ENCODE measurements at regions not wholly inside any gene's neighbourhood (a gene's known extent, or its start where the extent isn't known, plus 50 kb on each side); places are given as distances from the start of the nearest gene placed in this dataset.

DNA sequence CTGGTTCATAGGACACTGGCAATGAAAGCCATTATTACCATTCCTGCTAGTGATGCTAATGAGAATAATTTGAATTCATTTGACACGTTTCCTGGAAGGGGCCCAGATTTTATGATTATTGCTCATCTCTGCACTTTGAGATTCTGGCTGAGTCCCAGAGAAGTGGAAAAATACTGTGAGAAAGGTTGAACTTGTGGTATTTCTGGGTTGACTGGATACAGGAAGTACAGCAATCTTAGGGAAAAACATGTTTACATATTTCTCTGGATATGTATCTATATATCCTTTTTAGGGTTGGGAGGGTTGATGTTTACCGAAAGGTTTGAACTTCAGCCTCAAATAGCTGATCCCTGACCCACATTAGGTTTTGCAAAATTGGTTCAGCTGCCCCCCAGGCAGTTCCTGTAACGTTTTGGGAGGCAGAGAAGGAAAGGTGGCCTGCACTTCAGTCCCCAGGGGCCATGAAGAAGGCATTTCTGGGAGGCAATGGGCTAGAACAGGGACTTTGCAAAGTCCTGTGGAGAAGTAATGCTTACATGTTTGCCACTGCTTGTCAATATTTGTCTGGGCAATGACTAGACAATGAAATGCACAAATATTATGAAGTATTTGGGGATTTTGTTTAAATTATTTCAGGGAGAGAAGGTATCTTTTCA, 253.7 kb upstream of the PITRM1 start:
- DNase-seq (ENCODE audit: low spot score): peak; percentile 28

DNA sequence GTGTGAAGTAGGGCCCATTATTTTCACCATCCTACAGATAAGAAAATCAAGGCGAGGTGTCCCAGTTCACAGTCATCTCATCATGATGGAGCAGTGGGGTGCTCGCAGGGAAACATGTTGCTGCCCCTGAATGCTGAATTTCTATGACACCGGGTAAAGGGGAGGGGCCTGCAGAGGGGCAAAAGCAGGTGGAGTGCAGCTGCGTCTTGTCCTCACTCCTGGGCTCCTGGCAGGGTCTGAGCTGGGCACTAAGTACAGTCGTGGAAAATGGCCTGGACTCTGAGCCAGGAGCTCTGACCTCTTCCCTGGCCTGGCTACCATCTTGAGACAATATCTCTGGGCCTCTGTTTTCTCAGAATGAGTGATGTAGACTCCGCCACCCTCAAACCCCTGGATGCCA, 253.1 kb upstream of the PITRM1 start:
- no peak for DNase-seq (ENCODE audit: low spot score)

DNA sequence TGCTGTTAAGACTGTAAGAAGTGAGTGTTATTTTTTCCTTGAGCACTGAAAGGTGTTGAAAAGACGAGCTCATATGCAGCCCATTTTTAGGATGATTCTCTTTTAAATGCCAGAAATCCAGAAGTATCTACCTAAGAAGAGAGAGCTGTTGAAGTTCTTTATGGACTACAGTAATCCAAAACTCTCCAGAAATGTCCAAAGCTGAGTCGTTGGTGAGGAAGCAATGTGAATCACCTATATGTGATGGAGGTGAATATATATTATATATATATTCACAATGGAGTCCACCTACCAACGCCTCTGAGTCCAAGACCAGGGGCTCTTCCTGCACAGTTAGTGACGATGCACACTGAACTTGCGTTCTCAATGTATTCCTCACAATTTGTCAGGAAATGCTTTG, 252.7 kb upstream of the PITRM1 start:
- DNase-seq (ENCODE audit: low spot score): no peak

DNA sequence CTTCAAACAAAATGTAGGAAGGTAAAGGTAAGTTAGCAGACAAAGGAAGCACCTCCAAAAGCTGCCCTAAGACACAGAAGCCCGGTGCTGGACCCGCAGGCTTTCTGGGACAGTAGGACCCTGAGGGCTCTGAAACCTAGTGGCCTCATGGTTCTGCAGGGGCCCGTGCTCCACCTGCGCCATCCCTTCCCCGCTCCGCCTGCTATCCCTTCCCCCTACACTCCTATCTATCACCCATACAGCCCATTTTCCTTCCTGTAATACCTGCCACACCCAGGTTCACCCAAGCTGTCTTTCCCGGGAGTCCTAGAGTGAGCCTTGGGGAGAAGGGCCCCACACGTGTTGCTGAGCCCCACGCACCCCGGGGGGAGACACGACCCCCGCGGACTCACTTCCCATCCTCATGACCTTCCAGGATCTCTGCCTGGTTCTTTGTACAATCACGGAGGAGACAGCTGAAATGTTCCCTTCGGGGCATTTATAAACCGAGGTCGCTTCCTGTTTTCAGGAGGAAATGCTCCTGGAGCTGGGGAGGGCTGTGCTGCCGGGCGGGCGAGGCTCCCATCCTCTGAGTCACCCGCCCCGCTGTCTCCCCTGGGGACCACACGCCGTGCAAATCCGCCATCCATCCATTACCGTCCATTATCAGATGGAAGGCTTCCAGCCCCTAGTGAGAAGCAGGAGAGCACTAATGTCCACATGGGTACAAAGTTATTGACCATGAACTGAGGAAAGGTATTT, 251.7 kb upstream of the PITRM1 start:
- DNase-seq (ENCODE audit: low spot score): no peak

DNA sequence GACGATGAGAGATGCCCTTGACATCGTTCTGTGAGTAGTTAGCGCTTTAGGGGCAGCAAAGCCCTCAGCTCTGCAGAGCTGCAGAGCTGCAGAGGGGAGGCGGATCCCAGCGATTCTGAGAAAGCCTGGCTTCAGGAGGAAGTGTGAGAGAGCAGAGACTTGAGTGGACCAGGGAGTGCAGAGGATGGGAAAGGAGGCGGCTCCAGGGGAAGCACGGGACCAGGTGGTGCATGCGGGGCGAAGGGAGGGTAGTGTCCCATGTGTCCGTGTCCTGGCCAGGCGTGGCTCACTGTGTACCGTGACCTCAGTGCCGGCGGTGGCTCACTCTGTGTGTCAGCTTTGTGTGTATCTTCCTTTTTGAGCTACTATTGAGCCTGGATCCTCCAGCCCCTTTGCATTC, 250.8 kb upstream of the PITRM1 start:
- DNase-seq (ENCODE audit: low spot score): no peak

GRCh38 chr10:3422282-3422681, 249.7 kb upstream of the PITRM1 start:
- DNase-seq (ENCODE audit: low spot score): no peak

- no peak for DNase-seq (ENCODE audit: low spot score)
Observed at GRCh38 chr10:3421537-3422257, 249.1 kb upstream of the PITRM1 start.

GRCh38 chr10:3420527-3421469, 248.2 kb upstream of the PITRM1 start:
- DNase-seq (ENCODE audit: low spot score): no peak

GRCh38 chr10:3419719-3420495, 247.3 kb upstream of the PITRM1 start:
- DNase-seq (ENCODE audit: low spot score): no peak

DNA sequence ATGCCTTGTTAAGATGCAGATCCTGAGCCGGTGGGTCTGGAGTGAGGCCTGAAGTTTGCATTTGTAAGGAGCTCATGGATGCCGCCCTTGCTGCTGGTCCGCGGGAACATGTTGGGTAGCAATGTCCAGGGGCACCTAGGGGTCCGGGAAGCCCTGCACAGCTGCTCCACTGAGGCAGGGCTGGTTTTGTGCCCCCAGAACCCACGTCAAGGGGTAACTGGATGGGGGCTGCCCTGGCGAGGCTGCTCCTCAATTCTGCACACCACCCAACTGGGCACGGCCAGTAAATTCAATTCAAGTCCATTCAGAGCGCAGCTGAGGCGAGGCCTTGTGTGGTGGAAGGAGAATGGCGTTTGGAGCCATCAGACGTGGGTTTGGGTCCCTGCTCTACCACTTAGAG, 246.3 kb upstream of the PITRM1 start:
- DNase-seq (ENCODE audit: low spot score): no peak

GRCh38 chr10:3418041-3418754, 245.6 kb upstream of the PITRM1 start:
- DNase-seq (ENCODE audit: low spot score): no peak

DNA sequence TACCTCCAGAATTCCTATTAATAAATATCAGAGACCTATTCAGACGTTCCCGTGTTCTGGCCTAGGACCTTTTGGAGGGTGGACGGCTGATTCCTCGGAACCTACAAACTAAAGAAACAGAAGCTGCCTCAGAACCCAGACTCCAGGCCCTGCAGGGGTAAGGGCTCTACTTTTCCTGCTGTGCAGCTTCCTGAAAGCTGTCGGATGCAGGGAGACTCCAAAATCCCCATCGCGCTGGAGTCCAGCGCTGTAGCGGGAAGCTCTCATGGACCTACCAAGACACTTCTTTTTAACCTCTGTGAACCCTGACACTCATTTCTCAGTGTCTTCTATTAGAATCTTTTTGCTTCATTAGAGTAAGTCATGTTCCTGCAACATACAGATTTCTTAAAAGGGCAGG, 244.5 kb upstream of the PITRM1 start:
- no peak for DNase-seq (ENCODE audit: low spot score)

DNA sequence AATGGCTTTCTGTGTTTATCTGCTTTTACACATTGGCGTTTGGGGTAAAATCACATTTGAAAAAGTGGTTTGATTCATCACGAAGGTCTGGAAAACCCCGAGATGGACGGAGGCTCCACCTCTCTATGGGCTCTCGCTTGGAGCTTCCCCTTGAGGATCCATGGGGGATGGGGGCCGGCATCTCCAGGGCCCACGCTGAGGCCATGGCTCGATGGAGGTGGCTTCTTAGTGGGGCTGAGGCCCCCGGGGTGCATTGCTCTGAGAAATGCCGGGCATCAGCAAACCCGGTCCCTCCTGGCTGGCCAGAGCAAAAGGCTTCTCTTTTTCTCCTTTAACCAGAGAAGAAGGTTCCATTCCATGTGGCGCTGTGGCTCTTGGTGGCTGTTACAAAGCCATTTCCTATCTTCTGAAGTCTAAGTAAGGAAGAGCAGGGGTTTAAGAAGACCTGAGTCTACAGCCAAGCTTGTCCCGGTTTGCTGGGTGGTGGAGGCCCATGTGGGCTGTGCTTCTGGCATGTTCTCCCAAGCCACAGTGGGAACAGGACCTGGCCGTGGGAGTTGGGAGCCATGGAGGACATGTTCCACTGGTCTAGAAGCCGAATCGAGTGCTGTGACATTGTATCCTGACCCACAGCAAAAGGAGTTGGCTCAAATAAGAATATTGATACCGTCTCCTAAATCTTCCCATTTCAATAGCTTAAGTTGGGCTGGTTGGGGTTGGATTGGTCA, 243.5 kb upstream of the PITRM1 start:
- DNase-seq (ENCODE audit: low spot score): no peak

DNA sequence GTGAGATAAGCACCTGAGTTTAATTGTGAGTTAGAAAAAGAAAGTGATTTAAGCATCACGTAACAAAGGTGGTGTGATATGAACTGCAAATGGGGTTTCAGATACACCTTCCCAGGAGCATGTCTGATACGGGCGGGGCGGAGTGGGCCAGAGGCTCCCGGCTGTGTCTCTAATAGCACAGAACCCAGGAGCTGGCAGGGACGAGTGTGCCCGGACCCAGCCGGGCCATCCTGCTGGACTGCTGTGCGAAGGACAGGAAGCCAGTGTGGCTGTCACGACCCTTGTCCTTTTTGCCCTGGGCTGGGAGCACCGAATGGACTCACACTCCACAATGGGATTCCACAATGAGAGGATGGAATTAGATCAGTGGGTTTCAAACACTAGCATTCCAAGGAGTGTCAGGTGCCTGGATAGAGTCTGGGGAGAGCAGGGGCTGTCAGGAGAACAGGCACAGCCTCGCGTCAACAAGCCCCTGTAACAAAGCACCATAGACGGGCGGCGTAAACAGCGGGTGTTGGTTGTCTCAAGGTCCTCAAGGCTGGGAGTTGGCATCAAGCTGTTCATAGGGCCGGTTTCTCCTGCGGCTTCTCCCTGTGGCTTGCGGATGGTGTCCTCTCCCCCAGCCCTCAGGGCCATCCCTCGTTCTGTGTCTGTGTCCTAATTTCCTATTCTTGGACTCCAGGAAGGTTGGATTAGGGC, 242.6 kb upstream of the PITRM1 start:
- DNase-seq (ENCODE audit: low spot score): no peak

GRCh38 chr10:3414667-3415023, 242.1 kb upstream of the PITRM1 start:
- DNase-seq (ENCODE audit: low spot score): no peak

DNA sequence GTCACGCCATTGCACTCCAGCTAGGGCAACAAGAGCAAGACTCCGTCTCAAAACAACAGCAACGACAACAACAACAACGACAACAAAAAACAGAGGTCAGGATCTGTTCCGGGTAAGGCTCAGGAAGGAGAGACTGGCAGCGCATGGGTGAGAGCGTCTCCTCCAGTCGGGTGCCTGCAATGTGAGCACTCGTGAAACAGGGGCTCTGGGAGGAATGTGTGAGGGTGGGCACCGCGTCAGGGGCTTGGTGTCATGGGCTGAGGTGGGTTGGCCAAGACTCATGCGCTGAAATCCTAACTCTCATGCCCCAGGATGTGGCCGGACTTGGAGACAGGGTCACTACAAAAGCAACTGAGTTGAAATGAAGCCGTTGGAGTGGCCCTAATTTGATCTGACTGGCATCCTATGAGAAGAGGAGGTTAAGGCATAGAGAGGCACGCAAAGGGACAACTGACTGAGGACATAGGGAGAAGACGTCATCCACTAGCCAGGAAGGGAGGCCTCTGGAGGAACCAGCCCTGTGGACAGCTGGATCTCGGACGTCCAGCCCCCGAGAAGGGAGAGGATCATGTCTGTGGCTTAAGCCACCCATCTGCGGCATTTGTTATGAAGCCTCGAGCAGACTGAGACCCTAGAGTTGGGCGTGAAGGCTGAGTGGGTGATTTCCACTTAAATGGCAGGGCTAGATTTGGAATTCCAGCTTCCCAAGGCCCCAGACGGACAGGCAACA, 241.5 kb upstream of the PITRM1 start:
- DNase-seq (ENCODE audit: low spot score): no peak

- no peak for DNase-seq (ENCODE audit: low spot score)
Observed at GRCh38 chr10:3412646-3413045, 240.1 kb upstream of the PITRM1 start.

- DNase-seq (ENCODE audit: low spot score): no peak
Observed at GRCh38 chr10:3412071-3412582, 239.5 kb upstream of the PITRM1 start.

DNA sequence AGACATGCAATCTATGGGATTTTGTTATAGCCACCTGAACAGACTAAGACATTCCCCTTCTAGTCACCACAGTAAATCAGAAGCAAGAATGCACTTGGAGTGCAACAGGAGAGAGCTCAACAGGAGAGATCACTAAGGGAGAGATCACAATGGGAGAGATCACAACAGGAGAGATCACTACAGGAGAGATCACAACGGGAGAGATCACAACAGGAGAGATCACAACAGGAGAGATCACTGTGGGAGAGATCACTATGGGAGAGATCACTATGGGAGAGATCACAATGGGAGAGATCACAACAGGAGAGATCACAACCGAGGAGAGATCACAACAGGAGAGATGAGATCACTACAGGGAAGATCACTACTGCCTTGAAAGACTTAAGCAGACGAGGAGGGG, 238.5 kb upstream of the PITRM1 start:
- DNase-seq (ENCODE audit: low spot score): no peak

All from AG08396 (cell line).